SK-N-SH treated with all-trans-retinoic acid at 6 μM for 48 hours (cell line): ENCODE measurements at regions not wholly inside any gene's neighbourhood (a gene's known extent, or its start where the extent isn't known, plus 50 kb on each side); places are given as distances from the start of the nearest gene placed in this dataset.

Experiments
- ATAC-seq: fragments of 200-7000 bp; cut with Tn5 transposase; 3 replicates; pipeline ENCODE4 v1.9.1; 2020; ENCODE audit warnings: mild to moderate bottlenecking, moderate library complexity
- ARNTL ChIP-seq: fragments of 450-650 bp; formaldehyde crosslinking; IDR thresholded peaks from 2 replicates; pipeline ENCODE4 v1.5.0; 2020; ENCODE audit warnings: low read depth, mild to moderate bottlenecking, moderate library complexity, borderline replicate concordance
- BACH2 ChIP-seq: fragments of 250-450 bp; sonication (Bioruptor Pico); IDR thresholded peaks from 2 replicates; pipeline ENCODE4 v1.9.0; 2021; ENCODE audit warnings: mild to moderate bottlenecking, borderline replicate concordance
- CSDC2 ChIP-seq: fragments of 250-450 bp; sonication (Bioruptor Pico); IDR thresholded peaks from 2 replicates; pipeline ENCODE4 v1.5.0; 2020; ENCODE audit warnings: mild to moderate bottlenecking, moderate library complexity
- CSRNP3 ChIP-seq: fragments of 250-450 bp; sonication (Bioruptor Pico); IDR thresholded peaks from 2 replicates; pipeline ENCODE4 v1.5.1; 2021; ENCODE audit warnings: mild to moderate bottlenecking, moderate library complexity
- GLIS3 ChIP-seq: fragments of 250-450 bp; sonication (Bioruptor Pico); IDR thresholded peaks from 2 replicates; pipeline ENCODE4 v1.5.0; 2020; ENCODE audit warnings: mild to moderate bottlenecking, moderate library complexity
- ISL1 ChIP-seq: fragments of 250-450 bp; sonication (Bioruptor Pico); IDR thresholded peaks from 2 replicates; pipeline ENCODE4 v2.1.2; 2022; ENCODE audit warnings: mild to moderate bottlenecking, moderate library complexity
- OSR1 ChIP-seq: fragments of 250-450 bp; sonication (Bioruptor Pico); IDR thresholded peaks from 2 replicates; pipeline ENCODE4 v1.8.0; 2022; ENCODE audit warnings: moderate library complexity, mild to moderate bottlenecking, inconsistent platforms
- POU6F1 ChIP-seq: fragments of 250-450 bp; sonication (Bioruptor Pico); IDR thresholded peaks from 2 replicates; pipeline ENCODE4 v1.8.0; 2021; ENCODE audit warnings: low read depth, mild to moderate bottlenecking, moderate library complexity, borderline replicate concordance
- PPARA ChIP-seq: fragments of 250-450 bp; sonication (Bioruptor Pico); IDR thresholded peaks from 2 replicates; pipeline ENCODE4 v1.5.0; 2020; ENCODE audit warnings: mild to moderate bottlenecking, borderline replicate concordance
- RARB ChIP-seq: fragments of 250-450 bp; sonication (Bioruptor Pico); IDR thresholded peaks from 2 replicates; pipeline ENCODE4 v1.8.0; 2021; ENCODE audit warnings: mild to moderate bottlenecking, moderate library complexity
- SNAI2 ChIP-seq: fragments of 250-450 bp; sonication (Bioruptor Pico); IDR thresholded peaks from 2 replicates; pipeline ENCODE4 v1.5.0; 2020; ENCODE audit warnings: mild to moderate bottlenecking, moderate library complexity
- TCF4 ChIP-seq: fragments of 250-450 bp; sonication (Bioruptor Pico); IDR thresholded peaks from 2 replicates; pipeline ENCODE4 v1.8.0; 2021; ENCODE audit warnings: mild to moderate bottlenecking, moderate library complexity, borderline replicate concordance
- TOX ChIP-seq: fragments of 250-450 bp; sonication (Bioruptor Pico); IDR thresholded peaks from 2 replicates; pipeline ENCODE4 v1.8.0; 2021; ENCODE audit warnings: mild to moderate bottlenecking, moderate library complexity, borderline replicate concordance
- TSHZ2 ChIP-seq: fragments of 250-450 bp; sonication (Bioruptor Pico); IDR thresholded peaks from 2 replicates; pipeline ENCODE4 v1.5.0; 2020; ENCODE audit warnings: mild to moderate bottlenecking, moderate library complexity
- ZC3H10 ChIP-seq: fragments of 250-450 bp; sonication (Bioruptor Pico); IDR thresholded peaks from 2 replicates; pipeline ENCODE4 v1.5.1; 2021; ENCODE audit warnings: mild to moderate bottlenecking, moderate library complexity
- ZFP3 ChIP-seq: fragments of 250-450 bp; sonication (Bioruptor Pico); IDR thresholded peaks from 2 replicates; pipeline ENCODE4 v1.5.0; 2020; ENCODE audit warnings: mild to moderate bottlenecking, moderate library complexity
- ZFP30 ChIP-seq: fragments of 450-650 bp; formaldehyde crosslinking; IDR thresholded peaks from 2 replicates; pipeline ENCODE4 v1.5.0; 2022; ENCODE audit warnings: mild to moderate bottlenecking, moderate library complexity
- ZNF565 ChIP-seq: fragments of 450-650 bp; formaldehyde crosslinking; conservative IDR thresholded peaks from 2 replicates; pipeline ENCODE4 v1.5.0; 2020; ENCODE audit warnings: low read depth, mild to moderate bottlenecking, moderate library complexity
- ZNF70 ChIP-seq: fragments of 450-650 bp; formaldehyde crosslinking; IDR thresholded peaks from 2 replicates; pipeline ENCODE4 v1.5.0; 2020; ENCODE audit warnings: mild to moderate bottlenecking, moderate library complexity
- ZNF8 ChIP-seq: fragments of 450-650 bp; formaldehyde crosslinking; IDR thresholded peaks from 2 replicates; pipeline ENCODE4 v1.5.0; 2020; ENCODE audit warnings: mild to moderate bottlenecking, moderate library complexity
- TF ChIP-seq, protein P1 (sequence below): fragments of 250-450 bp; sonication (Bioruptor Pico); IDR thresholded peaks from 2 replicates; pipeline ENCODE4 v1.5.1; 2020; ENCODE audit warnings: low read depth, mild to moderate bottlenecking, moderate library complexity

- TF ChIP-seq TCF4 (CRISPR knock-in tag) (no peak), TSHZ2 (CRISPR knock-in tag) (no peak), TOX (CRISPR knock-in tag) (no peak), ISL1 (CRISPR knock-in tag) (no peak), OSR1 (no peak), RARB (CRISPR knock-in tag) (no peak), POU6F1 (CRISPR knock-in tag) (no peak), ZNF565 (CRISPR knock-in tag) (no peak), ZC3H10 (no peak), BACH2 (no peak)
- TF ChIP-seq, all 23 proteins: peak for 0
- no peak for ATAC-seq
Observed at GRCh38 chr5:103394676-103395075, 136.1 kb downstream of the MACIR start.

DNA sequence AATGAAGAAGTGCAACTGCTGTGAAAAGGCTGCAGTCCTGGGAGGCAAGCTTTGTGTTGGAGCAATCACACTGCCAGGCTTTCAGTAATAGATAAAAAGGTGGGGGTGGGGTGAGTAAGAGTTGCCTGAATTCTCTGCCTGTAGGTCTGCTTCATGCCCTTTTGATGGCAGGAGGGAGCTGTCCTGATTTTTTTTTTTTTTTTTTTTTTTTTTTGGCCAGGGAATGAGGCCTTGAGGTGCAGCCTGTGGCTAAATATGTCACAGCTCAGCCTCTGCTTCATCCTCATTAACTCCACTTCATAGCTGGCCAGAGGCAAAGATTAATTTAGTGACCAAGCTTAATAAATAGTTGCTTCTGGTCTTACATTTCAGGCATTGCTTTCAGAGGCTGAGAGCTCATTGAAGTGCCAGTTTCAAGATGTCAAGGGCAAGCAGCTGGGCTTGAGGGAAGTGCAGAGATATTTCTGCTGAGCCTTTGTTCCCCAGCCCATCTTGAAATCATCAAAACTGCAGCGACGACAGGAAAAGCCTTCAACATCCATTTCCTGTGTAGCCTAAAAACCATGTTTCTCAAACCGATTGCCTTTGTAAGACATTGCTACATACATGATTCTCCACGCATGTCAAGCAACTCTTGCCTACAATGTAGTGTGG is 134.7 kb downstream of the MACIR start:
- TF ChIP-seq PPARA (CRISPR knock-in tag) (no peak), CSRNP3 (CRISPR knock-in tag) (no peak), ZNF8 (no peak), ZFP3 (CRISPR knock-in tag) (no peak), BACH2 (no peak), ZC3H10 (no peak), POU6F1 (CRISPR knock-in tag) (no peak), GLIS3 (CRISPR knock-in tag) (no peak), RARB (CRISPR knock-in tag) (no peak), ZNF70 (no peak), CSDC2 (no peak), ISL1 (CRISPR knock-in tag) (no peak), SNAI2 (CRISPR knock-in tag) (no peak)
- ATAC-seq: peak; percentile 83

GRCh38 chr5:103391659-103392058 is 133.1 kb downstream of the MACIR start:
- ATAC-seq: no peak
- TF ChIP-seq, protein P1, sequence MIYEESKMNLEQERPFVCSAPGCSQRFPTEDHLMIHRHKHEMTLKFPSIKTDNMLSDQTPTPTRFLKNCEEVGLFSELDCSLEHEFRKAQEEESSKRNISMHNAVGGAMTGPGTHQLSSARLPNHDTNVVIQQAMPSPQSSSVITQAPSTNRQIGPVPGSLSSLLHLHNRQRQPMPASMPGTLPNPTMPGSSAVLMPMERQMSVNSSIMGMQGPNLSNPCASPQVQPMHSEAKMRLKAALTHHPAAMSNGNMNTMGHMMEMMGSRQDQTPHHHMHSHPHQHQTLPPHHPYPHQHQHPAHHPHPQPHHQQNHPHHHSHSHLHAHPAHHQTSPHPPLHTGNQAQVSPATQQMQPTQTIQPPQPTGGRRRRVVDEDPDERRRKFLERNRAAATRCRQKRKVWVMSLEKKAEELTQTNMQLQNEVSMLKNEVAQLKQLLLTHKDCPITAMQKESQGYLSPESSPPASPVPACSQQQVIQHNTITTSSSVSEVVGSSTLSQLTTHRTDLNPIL (CRISPR knock-in tag): no peak
- TF ChIP-seq ZNF565 (CRISPR knock-in tag): no peak
- TF ChIP-seq ARNTL (CRISPR knock-in tag): no peak
- no peak for TF ChIP-seq ZNF70
- no peak for TF ChIP-seq POU6F1 (CRISPR knock-in tag)
- TF ChIP-seq ZFP30 (CRISPR knock-in tag): no peak
- TF ChIP-seq ZC3H10: no peak
- no peak for TF ChIP-seq RARB (CRISPR knock-in tag)
- no peak for TF ChIP-seq SNAI2 (CRISPR knock-in tag)
- TF ChIP-seq OSR1: no peak
- TF ChIP-seq ISL1 (CRISPR knock-in tag): no peak
- TF ChIP-seq, all 23 proteins: peak for 0
